Midbrain (tissue), 1 donor: ENCODE measurements at regions not wholly inside any gene's neighbourhood (a gene's known extent, or its start where the extent isn't known, plus 50 kb on each side); places are given as distances from the start of the nearest gene placed in this dataset.
A peak's percentile ranks its signal among the peaks of the same experiment; 100 is the strongest.

ENCODE experiments used
- DNase-seq: peaks from one replicate; lab custom pipeline; 2025; lab: John Stamatoyannopoulos, UW

DNA sequence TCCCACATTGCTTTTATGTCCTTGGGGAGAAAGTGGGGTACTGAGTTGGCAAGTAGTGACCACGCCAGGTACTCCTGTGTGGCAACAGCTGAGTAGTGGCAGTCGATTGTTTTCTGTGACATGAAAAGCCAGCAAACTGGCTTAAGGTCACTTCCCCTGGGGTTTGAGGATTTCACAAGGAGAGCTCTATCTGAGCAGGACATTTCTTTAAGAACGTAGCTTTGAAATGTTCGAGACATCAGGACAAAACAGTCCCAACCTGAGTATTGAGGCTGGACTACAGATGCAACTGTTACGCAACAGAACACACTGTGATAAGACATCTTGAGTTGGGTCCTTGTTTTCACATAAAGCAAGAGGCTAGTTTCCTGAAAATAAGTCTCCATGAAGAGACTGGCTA, 146.7 kb upstream of the KLF14 start:
- DNase-seq, result no peak

DNA sequence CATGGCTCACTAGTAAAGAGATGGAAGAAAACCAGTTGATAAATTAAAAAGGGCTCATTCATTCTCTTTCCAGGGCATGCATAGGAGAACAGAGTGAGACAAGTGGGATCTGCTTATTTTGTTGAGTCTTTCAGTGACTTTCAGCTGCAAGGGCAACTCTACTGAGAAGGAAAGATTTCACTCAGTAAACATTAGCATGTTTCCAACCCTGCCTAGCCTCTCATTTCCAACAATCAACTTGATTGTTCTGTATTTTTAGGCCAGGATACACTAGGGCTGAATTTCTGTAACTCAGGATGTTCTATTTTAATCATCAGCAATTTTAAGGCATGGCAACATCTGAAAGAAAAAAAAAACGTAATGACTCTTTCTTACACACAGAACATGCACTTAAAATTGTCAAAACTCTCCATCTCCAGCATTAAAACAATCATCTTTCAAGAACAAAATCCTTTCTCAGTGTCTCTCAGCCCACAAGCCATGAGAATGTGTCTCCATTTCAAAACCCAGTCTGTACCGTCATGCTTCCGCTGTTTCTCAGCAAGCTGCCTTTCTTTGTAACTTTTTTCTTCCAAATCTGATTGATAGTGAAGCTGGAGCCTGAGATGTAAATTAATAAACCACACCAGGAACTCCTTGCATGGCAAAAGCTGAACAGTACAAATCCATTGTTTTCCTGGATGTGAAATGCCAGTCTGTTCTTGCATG, 147.2 kb upstream of the KLF14 start:
- peak; percentile 44 for DNase-seq

DNA sequence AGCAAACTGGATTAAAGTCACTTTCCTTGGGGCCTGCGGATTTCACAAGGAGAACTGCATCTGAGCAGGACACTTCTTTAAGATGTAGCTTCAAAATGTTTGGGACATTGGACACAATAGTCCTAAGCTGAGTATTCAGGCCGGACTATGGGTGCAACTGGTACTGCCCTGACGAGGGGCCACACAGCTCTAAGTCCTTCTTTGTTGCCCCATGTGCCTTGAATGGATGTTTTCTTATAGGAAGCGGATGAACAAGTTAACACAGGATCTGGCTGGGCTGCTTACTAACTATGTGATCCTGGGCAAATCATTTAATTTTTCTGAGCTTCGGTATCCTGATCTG, 147.8 kb upstream of the KLF14 start:
- no peak for DNase-seq

DNA sequence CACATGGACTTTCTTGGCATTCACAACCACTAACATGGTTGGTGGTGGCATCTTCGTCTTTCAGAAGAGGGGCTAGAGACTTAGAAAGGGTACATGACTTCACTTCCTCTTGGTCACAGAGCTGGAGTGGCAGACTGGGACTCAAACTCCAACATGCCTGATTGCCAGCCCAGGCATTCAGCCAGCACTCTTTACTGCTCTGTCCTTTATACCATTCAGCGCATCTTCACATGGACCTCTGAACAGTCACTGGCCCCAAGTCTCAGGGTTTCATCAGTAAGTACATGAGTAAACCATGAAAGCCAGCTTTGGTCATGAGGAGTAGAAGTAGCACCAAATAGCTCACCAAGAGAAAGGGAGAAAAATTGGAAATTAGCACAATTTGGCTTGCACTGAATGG, 148.4 kb upstream of the KLF14 start:
- DNase-seq, result no peak

DNA sequence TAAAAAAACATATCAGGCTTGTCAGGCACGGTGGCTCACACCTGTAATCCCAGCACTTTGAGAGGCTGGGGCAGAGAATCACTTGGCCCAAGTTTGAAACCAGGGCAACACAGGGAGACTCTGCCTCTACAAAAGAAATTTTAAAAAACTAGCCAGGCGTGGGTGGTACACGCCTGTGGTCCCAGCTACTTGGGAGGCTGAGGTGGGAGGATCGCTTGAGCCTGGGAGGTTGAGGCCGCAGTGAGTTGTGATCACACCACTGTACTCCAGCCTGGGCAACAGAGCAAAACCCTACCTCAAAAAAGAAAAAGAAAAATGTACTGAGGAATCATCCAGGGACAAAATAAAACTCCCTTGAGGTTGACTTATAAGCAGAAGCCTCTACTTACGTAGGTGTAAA, 149.9 kb upstream of the KLF14 start:
- DNase-seq, result no peak

DNA sequence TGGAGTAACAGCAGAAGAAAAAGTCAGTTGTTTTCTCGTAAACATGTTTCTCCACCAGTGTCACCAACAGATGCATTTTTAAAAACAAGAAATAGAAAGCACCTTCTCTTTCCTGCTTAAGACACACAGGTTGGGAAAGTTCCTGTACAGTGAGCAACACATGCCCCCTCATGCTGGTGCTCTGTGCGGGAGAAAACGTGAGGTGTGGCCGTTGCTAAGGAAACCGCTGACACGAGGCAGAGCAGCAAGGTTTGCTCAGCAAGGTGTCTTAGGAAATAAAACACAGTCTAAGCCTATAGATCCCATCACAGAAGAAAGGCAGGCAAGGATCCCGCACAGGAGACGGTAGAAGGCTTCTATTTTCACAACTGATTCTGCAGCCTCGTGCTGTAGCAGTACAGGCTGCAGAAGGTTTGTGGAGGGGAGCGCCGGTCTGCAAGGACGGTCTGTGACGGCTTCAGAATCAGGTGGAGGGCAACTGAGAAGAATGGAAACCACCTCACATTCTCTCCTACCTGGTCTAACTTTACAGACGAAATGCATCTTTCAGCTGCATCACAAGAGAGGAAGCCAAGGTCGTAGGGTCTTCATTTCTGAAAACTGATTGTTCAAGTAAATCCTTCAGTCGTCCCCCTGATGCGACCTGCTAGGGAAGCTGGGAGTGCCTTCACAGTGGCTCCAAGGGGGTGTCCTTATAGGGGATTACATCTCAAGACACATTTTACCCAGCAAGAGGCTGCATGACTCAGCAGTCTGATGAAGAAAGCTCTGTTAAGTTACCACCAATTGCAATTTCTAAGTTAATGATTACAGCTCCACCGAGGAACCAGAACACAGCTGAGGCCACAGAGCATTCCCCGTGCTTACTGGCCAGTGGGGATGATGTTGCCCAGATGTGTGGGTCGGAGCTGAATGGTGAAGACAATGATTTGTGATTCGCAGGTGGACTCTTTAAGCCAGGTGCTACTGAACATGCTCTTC, 150.7 kb upstream of the KLF14 start:
- no peak for DNase-seq

DNA sequence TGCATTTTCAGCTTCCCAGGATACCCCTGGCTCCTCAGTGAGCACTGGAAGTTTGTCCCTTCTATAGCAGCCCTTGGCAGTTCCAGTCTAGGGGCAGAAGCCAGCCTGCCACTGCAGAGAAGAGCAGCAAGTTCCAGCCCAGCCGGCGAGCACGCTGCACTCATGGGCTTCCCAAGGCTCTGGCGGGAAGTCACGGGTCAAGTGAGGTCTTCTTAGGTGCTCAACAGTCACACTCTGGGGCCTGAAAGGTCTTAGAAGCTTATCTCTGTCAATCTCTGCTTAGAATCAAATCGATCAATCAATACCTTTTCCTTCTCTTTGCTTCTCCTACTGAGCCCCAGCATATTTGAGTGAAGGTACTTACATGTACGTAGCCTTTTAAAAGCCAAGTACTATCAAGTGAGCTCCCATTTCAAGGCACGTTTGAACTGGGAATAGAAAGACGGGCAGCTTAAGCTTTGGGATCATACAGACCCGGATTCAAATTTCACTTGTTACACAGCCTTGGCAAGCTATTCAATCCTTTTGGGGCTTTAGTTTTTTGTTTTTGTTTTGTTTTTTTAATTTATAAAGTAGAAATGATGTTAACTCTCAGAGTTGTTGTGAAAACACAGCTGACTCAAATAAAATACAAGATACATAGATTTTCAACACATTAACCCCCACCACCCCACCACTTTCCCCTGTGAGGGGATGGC, 152.6 kb upstream of the KLF14 start:
- peak; percentile 20 for DNase-seq

DNA sequence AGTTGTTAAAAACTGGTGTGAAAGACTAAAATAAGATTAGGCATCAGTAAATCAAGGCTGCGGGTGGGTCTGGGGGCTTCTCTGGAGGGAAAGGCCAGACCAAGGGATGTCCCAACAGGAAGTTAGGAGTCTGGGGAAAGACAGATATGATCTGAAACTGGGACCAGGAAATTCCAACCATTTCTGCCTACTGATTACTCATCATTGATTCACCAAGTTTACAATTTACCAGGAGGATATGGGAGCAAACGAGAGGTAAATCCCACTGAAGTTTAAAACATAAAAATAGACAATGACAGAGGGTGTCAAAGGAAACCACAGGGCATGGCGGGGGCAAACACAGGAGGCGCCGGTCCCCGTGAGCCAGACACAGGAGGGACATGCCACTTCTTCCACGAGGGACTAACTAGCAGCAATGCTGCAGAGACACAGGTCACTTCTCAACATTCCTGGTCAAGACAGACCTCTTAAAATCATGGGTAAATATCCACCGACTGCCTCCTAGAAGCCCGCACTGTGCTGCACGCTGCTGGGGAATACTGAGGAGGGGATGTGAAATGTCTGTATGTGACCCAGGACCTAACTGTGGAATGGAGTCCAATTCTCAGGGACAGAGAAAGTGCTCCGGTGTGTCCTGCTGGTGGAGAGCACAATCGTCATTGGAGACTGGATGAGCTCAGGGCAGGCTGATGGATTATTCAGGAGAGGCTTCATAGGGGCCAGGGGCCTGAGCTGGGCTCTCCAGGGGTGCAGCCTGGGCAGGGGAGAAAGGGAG, 153.4 kb upstream of the KLF14 start:
- no peak for DNase-seq

DNA sequence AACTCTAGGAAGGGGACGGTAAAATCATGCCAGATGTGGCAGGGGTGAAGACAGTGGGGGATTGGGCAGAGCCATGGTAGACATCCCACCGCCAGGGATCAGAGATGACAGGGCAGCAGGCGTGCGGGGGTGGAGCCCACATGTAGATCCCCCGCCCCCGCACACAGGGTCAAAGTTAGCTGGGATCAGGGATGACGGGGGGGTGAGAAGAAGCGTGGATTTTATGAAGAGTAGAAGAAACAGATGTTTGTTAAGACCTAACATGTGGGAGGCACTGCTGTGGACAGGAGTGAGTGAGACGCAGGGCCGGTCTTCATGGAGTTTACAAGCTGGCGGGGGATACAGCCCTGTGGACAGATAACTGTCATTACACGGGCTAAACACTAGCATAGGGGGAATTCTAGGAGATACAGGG, 154.0 kb upstream of the KLF14 start:
- no peak for DNase-seq

DNA sequence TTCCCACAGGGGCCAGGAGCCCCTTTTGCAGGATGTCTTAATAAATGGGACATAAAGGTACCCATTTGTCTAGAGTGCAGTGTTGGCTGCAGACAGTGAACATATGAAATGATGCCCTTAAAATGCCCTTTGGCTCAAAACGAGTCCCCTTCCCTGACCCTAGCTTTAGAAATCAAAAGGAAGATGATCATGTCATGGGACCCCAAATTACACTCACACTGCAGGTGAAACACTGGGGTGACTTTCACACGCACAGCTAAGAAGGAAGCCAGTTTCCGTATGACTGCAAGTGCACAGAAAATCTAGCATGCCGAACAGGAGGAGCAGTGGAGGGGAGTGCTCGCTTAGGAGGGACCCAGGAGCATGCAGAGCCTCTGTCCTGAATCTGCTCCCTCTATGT, 154.5 kb upstream of the KLF14 start:
- DNase-seq, result no peak

DNA sequence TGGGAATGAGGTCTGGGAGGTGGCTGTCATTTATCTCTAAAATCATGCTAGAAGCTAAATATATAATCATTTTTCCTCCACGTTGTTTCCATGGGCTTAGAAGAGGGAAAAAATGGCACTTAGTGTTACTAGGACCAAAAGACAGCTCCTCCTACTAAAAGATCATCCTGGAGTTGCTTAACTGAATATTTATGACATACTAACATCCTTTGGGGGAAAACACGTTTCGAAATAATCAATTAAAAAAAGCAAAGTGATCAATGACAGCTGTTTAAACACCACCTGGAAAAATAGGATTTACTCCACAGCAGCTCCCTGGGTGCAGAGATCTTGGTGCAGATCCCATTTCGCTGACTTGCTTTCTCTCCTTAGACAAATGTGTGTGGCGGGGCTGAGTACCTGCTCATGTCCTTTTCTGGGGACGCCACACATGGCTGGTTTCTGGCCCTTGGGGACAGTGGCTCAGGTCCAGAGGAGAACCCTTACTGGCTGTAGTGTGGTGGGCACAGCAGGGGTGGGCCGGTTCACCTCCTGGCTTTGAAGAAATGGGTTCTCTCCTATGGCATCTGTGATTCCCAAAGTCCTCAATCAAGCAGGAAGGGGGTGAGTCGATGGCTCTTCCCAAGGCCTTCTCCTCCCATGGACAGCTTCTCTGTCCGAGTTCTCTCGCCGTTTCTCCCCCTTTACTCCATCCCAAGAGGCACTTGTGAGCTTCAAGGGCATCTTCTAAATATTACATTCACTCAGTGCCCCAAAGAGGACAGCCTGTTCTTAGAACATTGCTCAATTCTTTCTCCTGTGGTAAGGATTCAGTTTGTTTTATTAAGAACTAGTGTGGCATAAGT, 156.4 kb upstream of the KLF14 start:
- no peak for DNase-seq

DNA sequence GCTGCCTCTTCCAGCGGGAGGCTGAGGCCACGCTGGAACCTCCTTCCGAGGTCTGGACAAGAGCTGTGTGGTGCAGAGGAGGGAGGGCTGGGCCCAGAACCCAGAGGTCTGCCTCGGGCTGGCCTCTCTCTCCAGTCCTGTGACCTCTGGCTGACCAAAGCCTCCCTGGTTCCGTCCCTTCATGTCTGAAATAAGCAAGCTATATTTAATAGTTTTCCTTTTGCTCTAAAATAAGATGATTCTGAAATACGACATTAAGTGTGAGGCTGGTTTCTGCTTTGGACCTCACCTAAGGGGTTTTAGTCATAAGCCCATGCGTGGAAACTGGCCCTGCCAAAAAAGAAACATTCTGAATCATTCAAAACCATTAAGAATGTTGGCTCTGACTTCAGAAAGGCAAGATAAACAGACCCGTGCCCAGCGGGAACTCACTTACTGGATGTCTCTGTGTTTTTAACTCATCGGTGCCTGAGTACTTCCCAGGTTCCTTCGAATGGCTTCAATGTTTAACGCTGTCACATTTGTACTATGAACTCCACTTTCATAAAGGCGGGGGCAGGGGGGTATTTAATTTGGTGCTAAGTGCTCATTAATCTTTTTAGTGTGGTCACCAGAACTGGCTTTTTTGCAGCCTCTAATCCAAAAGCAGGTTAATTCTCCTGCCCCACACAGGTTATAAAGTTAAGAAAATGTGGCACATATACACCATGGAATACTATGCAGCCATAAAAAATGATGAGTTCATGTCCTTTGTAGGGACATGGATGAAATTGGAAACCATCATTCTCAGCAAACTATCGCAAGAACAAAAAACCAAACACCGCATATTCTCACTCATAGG, 157.5 kb upstream of the KLF14 start:
- DNase-seq, result no peak

DNA sequence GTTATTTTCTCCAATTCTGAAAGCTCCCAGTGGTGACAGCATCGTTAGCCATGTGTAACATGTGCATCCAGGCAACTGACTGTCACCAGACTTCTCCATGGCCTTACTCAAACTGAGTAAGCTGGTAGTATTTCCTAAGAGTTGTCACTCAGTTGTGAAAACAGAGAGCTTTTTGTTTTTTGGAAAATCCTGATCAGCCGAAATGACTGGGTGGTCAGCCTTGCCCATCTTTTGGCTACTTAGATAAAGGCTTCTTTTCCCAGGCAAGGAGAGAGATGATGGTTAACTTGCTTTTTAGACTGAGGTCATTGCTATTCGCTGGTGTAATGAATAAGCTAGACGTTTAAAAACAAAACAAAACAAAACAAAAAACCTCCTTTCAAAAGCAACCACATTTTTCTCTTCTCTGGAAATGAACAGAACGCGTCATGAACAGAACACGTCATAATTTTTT, 159.5 kb upstream of the KLF14 start:
- DNase-seq, result peak; percentile 45

DNA sequence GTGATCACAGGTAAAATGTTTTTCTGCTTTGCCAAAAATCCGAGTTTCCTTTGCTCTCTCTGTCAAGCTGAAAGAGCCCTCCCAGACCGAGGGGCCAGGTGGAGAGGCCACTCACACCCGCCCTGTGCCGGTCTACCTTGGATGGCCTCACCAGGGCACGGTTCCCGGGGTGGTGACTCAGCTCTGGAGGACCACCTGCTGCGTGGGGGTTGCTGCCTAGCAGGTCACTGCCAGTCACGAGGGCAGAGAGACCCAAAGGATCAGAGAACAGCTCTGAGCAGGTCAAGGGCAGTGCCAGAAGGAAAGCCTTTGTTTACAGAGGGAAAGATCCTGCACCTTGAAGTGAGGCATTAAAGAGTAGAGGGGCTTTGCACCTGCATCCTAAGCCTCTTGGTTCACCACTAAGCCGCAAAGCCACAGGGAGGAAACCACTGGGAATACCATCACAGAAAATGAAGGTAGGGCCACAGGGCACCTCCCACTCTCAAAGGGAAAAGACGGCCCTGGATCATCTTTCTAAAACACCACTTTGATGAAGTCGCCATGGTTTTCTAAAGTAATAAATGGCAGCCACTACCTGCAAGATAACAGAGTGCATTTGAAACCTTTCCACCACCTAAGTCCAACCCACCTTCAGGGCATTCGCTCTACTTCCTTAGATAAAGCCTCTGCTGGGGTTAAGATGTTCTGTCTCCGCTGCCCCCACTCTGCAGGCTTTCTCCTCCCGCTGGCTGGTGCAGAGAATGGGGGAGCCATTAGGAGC, 160.3 kb upstream of the KLF14 start:
- no peak for DNase-seq

DNA sequence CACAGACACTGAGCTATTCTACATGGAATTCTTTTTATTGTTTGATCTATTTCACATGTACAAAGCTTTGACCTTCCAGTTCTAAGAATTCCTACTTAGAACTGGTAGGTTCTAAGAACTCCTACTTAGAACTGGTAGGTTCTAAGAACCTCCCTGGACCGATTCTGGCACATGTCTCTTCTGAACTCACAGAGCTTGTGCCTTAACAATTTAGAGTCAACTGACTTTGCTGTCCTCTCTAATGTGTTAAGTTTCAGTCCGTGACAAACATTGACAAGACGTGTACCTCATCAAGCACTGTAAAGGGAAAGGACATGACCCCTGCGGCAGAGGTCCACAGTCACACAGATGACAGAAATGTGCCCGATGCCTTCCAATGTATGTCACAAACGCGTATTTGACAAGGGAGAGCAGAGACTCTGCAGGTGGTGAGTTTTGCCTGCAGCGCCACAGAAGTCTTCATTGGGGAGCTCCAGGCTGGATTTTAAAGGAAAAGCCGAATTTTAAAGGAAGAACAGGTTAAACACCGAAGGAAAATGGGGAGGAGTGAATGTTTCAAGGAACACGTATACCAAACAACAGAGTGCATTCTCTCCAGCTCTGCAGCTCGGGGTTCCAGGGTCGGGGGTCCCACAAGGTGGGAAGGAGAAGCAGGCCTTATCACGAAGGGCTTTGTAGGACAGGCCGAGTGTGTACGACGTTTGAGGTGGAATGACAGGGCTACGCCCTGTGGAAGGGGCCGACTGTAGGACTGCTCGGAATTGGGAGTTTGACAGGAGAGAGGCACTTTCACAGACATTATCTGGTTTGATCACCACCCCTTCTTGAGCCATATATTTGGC, 161.1 kb upstream of the KLF14 start:
- no peak for DNase-seq

DNA sequence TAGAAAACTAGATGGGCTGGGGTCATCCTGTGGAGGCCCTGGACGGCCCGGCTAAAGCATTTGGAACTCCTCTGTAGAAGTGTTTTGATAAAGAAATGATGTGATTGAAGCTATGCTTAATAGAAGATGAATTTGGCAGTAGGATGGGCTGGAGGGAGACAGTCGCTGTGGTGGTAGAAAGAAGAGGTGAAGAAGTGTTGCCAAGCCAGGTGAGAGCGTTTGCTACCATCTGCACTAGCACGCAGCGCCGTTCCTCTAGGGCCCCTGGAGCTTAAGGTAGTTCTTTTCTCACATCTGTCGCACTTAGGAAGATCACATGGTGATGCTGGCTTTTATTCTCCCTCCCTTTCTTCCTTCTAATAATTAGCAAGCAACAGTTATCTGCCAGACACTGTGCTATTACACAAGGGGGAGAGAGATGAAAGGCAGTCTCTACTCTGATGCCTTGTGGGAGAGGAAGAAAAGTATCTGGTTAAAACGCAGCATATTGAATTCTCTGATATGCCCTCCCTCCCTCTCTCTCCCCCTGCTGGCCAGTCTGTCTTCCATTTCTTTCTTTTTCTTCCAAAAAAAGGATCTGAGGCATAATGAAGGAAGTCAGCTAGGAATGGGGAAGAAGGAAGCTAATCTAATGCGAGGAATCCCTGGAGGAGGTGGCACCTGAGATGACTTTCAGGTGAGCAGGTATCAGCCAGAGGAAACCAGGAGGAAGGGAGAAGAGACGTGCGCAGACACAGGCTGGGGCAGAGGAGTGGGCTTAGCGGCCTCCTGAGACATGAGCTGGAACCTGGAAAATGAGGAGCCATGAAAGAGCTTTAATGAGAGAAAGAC, 162.3 kb upstream of the KLF14 start:
- no peak for DNase-seq

DNA sequence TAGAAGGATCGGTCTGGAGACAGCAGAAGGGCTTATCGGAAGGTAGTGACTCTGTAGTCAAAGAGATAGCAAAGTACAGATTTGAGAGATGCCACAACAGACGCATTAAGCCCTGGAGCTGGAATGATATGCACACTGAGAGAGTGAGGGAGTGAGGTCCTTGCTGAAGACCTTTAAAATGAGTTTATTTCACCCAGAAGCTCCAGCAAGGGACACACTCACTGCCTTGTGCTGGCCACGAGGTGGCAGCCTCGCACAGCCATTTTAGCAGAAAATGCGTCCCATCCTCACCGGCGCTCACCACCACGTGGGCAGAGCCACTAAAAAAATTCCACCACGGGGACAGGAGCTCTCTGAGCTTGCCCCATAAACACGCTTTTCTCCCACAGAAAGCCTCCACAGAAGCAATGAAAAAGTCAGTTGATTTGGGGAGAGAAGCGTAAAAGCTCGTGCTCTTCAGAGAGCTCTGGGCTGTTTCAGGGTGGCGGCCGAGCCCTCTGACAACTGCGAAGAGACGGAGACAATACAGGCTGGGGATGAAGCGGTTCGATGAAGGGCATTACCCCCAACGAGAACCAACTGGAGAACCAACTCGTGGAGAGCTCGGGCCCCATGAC, 163.0 kb upstream of the KLF14 start:
- DNase-seq, result peak; percentile 81
